HG03571 (cell line): ENCODE measurements at regions not wholly inside any gene's neighbourhood (a gene's known extent, or its start where the extent isn't known, plus 50 kb on each side); places are given as distances from the start of the nearest gene placed in this dataset.
"Not testable (repeated sequence)": the region's sequence is repeated elsewhere in the genome, so short reads cannot be mapped to it uniquely, and the experiment has no call there.

Experiments
- ATAC-seq: cut with Tn5 transposase; IDR thresholded peaks from one replicate; pipeline ENCODE4 v1.9.1; 2021; ENCODE audit not compliant: unreplicated experiment

DNA sequence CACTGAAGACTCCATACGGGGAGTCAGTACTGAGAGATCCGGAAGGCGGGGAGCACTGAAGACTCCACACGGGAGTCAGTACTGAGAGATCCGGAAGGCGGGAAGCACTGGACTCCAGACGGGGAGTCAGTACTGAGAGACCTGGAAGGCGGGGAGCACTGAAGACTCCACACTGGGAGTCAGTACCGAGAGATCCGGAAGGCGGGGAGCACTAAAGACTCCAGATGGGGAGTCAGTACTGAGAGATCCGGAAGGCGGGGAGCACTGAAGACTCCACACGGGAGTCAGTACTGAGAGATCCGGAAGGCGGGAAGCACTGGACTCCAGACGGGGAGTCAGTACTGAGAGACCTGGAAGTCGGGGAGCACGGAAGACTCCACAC, 77.2 kb downstream of the DLL1 start:
- not testable (repeated sequence) for ATAC-seq

DNA sequence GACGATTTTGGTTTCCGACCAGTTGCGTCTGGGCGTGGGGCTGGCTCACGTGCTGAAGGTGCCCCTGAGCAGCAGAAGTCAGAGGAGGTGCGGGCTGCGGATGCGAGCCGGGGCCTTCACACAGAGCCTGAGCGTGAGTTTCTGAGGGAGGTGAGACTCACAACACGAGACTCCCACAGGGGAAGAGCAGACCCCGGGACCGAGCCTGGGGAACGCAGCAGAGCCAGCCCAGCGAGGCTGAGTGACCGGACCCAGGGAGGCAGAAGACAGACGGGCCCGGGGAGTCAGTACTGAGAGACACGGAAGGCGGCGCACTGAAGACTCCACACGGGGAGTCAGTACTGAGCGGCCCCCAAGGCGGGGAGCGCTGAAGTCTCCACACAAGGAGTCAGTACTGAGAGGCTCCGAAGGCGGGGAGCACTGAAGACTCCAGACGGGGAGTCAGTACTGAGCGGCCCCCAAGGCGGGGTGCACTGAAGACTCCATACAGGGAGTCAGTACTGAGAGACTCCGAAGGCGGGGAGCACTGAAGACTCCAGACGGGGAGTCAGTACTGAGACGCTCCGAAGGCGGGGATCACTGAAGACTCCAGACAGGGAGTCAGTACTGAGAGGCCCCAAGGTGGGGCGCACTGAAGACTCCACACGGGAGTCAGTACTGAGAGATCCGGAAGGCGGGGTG, 77.8 kb downstream of the DLL1 start:
- ATAC-seq: no peak

DNA sequence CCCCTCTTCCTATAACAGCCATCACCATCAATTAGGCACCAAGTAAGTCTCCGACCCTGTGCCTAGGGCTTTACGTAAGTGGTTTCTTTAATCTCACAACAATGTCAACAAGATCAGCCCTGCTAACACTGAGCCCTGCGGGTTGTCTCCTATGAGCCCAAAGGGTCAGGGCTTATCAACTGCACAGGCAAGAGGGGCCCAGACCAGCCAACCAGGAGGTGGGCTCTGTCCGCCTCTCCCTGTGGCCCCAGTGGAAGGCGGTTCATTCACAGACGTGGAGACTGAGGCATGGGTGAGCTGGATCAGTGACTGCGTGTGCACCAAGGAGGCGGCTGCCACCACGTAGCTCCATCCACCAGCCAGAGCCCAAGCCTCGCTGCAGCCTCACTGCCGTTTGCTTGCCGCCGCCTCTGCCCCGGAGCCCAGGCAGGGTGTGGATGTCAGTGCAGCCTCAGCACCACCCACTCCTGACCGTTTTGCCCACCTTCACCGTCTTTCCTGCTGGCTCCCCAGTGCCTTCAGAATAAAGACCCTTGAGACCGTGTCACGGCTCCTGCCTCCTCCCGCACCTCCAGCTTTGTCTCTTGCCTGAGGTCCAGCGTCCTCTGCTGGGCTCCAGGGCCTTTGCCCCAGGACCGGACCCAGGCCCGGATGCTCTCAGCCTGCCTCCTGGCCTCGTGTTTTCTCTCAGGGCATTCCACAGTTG, 78.7 kb downstream of the DLL1 start:
- ATAC-seq: no peak

DNA sequence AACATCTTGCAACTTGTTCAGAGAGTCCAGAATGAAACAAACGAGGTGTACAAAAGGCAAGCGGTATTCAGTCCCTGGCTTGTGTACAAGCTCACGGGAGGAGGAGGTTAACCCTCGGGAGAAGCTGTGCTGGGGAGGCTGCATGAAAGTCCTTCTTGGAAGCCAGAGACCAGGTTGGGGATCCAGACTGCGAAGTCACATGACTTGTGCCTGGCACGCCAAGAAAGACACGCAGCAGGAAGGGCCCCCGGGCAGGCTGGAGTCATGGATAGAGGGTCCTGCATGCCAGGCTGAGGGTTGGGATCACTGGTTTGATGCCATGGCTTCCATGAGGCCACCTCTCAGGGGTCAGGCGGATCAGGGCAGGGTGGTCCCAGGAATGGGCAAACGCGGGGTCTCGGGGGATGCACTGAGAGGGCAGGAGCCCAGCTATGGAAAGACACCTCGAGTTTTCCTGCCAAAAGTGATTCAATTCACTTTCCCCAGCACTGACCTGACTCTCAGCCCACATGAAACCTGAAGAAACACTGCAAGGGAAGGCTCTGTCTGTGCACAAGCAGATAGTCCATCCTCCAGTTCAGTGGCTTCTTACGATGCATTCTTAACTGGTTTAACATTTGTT, 79.4 kb downstream of the DLL1 start:
- ATAC-seq: no peak

DNA sequence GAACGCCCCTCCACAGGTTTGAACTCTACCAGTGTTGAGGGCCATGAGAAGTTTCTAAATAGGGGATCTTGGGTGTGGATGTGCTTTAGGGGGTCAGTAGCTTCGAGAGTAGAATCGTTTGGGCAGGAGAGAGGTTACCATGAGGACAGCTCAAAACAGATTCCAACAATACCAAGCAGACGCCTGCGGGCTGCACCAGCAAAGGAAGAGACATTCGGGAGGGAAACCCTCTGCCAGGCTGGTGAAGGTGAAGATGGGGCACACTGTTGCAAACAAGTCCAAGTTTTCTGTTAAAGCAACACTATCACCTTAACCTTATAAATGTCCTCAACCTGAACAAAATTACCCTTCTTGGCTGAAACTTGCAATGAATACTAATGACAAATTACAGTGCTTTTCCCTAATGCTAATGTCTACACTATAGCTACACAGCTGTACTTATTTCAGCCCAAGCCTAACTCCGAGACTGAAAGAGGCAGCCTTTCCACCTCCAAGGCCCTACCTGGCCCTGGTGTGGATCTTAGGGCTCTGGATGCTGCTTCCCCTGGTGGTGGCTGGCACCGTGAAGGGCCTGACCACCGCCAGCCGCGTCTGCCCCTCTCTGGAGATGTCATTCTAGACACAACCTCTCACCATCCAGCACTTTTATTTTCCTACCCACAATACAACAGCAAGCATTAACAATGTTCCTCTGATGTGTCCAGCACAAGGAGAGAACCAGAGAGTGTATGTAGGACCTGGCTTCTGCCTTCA, 80.1 kb downstream of the DLL1 start:
- no peak for ATAC-seq

DNA sequence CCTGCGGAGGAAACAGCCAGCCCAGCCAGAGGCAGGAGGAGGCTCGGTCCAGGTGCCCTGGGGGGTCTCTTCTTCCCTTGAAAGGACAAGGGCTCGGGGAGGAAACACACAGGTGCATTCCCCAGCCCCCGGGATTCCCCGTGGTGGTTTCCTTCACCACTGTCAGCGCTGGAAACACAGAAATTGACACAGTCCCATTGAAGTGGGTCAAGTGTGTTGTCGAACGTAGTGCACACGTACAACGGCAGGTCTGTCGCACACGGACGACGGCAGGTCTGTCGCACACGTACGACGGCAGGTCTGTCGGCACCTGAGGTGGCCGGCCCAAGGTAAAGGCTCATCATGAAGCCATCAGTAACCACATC, 80.9 kb downstream of the DLL1 start:
- no peak for ATAC-seq

DNA sequence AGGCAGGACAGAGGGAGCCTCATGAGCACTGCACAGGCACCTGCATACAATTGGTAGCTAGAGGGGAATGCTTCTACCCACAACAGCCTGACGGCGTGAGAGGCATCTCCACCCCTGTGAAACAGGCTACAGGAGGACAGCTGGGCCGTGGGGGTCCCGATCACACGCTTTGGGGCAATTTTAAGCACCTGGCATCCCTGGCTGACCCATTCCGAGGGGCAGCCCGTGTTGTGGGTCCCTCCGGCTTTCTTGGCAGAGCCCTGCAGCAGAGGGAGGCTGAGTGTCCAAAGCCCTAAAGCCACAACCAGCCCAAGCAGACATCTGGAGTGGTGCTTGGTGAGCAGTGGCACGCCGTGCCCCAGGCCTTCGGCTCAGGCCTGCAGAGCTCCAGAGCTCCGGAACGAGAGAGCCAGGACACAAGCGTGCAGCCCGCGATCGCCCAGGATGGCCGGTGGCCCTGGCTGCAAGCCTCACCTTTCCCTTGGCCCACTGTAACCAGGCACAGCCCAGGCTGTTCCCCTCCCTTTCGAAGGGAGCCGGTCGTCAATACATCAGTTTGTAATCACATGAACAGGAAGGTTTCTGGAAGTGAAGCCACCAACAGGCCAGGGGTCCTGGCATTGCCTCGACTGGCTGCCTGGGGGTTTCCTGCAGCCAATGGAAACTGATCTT, 81.4 kb downstream of the DLL1 start:
- ATAC-seq: no peak

DNA sequence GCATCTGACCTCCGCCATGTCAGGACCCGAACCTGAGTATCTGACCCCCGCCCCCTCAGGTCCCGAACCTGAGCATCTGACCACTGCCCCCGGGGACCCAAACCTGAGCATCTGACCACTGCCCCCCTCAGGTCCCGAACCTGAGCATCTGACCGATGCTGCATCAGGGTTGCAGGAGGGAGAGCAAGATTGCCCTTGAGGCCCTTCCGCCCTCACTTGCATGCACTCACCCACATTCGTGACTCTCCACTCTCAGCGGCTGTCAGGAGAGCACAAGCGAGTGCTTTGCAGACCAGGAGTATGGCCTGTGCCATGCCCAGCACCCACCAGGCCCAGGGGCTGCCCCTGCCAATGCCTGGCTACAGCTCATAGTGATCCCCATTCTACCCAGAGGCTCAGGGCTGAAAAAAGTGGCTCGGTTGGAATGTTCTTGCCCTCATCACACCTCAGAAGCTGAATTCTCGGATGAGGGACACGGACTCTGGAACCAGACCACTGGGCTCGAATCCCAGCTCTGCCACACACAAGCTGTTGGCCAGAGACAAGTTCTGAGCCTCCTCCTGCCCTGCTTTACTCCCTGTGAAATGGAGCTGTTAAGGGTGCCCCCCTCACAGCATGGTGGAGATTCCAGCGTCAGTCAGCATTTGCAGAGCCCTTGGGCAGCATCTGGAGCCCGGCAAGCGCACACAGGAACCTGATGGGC, 82.1 kb downstream of the DLL1 start:
- ATAC-seq: no peak

DNA sequence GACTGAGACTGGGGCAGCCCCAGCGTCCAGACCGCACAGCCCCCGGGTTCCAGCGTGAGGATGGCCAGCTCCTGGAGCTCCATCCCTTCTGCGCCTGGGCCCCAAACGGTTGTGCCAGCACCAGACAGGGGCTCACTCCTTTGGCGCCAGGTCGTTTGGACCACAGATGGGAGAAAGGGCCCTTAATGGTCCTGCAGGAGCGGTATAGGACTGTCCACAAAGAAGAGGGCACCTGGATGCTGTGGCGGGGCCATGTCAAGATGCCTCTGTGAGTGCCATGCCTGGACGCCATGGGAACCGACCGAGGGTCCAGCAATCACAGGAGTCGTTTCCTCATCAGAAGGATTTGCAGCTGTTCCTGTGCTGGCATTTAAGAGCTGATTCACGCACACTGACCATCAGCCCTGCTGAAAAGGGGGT, 82.7 kb downstream of the DLL1 start:
- ATAC-seq: no peak

DNA sequence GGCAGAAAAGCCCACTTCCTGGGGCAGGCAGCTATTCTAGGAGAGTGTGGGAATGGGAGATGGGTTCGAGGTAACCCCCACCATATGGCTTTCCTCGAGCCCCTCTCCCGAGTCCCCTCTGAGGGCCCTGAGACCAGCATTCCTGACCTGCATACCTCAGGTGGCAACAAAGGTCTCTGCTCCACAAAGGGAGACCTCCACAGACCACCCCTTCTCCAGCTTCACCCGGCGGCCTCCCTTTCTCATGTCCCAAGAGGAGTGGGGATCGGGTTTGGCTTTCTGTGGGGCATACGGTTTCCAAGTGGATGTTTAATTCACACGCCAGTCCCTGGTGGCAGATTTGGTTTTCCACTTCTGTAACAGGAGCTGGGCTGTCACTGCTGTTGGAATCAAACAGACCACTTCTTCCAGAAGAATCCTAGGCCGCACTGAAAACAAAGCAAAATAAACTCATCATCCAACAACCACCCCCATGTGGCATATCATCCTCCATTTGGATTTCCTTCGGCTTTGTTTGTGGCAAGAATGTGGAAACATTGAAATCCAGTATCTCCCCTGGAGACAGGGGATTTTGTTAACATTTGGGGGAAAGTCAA, 83.2 kb downstream of the DLL1 start:
- ATAC-seq: no peak

DNA sequence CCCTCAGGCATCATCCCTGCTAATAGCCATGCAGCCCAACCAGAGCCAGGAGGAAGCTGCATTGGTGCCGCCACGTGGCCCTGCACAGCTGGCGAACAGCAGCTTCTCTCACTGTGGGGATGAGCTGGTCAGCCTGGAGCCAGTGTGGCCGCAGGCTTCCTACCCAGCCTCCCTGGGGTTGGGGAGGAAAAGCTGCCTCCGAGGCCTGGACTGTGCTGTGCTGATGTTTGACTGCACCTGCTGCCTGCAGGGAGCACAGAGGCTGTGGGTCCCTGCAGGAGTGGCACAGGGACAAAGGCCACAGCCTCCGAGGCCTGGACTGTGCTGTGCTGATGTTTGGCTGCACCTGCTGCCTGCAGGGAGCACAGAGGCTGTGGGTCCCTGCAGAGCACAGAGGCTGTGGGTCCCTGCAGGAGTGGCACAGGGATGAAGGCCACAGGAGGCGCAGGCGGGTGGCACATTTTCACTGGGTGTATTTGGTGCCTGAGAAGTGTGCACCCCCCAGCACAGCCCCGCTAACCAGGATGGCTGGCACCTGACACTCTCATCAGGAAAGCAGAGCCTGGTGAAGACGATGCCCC, 83.9 kb downstream of the DLL1 start:
- ATAC-seq: no peak

DNA sequence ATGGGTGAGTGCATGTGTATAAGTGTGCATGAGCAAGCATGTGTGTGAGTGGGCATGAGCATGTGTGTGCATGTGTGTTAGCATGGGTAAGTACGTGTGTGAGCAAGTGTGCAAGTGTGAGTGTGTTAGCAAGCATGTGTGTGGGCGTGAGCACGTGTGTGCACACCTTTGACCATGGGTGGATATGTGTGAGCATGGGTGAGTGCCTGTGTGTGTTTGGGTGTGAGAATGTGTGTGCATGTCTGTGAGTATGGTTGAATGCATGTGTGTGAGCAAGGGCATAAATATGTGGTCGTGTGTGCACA, 84.6 kb downstream of the DLL1 start:
- ATAC-seq: no peak

DNA sequence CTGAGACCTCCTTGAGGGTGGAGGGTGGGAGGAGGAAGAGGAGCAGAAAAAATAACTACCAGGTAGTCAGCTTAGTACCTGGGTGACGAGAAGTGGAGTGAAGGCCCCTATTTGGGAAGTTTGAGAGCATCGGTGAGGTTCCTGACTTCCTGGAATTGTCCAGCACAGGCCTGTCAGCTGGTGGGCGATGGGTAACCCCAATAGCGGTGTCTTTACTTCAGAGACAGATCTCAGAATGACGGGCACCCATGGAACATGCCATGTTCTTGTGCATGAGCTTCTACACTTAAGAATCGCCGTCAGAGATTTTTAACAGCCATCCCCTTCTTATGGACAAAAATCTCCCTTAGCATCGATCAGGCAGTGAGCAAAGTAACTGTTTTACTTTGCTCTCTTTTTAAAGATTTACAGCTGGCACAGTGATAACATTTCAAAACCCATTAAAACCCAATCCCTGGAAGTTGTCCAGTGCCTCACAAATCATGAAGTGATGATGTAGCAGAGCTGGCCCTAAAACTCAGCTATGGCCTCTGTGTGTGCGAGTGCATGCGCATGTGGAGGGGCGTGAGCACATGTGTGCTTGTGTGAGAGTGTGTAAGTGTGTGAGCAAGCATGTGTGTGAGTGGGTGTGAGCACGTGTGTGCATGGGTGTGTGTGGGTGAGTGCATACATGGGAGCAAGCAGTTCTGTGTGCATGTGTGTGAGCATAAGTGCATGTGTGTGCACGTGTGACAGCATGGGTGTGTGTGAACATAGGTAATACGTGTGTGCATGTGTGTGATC, 85.2 kb downstream of the DLL1 start:
- ATAC-seq: no peak

DNA sequence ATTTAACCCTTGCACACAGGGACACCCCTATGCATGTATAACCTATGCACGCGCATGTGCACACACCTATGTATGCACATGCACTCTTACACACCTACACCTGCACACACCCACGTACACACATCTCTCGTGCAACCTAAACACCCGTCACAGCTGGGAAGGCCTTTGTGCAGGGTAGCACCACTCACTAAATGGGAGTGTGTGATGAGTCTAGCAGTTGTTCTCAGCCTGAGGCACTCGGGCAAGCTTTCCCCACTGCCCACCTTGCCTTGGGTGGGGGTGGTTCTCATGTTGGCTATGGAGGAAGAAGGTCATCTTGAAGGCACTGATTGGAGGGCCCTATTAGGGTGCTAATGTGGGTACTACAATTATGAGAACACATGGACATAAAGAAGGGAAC, 85.8 kb downstream of the DLL1 start:
- ATAC-seq: no peak

DNA sequence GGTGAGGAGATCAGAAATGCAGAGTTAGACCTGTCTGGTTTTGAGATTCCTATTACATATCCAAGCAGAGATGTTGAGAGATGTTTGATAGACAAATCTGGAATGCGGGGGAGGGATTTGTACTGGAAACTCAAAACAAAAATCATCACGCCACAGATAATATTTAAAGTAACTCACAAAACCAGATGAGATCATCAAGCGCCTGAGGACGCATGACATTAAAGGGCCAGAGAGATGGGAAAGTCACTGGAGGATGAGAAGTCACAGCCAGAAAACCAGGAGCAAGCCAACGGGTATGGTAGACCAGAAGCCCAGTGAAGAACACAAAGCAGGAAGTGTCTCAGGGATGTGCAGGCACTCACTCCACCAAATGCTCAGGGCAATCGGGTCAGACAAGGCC, 87.7 kb downstream of the DLL1 start:
- no peak for ATAC-seq

DNA sequence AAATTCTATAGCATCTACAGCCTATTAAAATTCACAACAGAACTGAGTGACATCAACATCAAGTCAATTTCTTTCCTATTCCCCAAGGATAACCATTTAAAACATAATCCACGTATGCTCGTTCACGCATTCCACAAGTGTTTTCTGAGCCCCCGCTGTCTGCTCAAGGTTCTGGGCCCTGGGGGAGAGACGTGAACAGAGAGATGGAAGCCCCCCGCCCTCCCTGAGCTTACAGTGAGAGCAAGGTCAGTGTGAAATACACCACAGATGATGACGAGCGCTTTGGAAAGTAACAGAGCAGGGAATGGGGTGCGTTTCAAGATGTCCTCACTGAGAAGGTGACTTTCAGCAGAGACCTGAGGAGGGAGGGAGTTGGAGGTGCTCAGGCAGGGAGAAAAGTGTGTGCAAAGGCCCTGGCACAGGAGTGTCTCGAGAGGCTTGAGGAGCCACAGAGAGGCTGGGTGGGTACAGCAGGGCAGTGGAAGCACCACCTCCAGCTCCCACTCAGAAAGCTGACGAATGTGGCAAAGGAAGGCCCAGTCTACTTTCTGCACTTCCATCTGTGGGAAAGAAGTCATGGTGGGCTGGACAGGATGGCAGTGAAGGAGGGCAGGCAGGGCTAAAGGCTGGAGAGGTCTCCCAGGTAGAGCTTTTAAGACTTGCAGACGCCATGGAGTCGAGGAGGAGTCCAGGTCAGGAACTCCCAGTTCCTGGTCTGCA, 88.3 kb downstream of the DLL1 start:
- ATAC-seq: no peak

DNA sequence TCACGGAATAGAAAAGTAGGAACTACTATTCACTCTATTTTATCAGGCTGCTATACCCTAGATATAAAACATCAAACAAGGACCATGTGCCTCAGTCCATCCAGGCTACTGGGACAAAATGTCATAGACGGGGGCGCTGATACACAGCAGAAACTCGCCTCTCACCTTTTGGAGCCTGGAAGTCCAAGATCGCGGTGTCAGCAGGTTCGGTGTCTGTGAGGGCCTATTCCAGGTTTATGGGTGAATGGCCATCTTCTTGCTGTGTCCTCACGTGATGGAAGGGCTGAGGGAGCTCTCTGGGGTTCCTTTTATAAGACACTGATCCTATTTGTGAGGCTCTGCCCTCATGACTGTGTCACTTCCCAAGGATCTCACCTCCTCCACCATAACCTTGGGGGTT, 89.5 kb downstream of the DLL1 start:
- no peak for ATAC-seq

DNA sequence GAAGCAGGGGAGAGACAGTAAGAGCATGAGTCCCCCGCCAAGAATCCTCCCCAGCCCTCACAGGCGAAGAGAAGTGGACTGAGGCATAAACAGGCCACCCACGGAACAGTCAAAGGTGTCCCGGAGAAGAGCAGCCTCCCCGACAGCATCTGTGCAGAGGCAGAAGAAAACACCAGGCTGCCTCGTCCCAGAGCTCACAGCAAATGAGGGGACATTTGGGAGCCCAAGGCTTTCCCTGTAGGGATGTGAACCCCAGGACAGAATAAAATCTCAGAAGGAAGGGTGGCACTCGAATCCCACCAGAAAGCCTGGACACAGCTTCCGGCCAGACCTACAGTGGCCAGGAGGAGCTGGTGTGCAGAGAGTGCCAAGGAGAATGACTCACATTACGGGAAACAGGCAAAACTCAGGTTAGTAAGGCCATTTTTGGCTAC, 90.4 kb downstream of the DLL1 start:
- no peak for ATAC-seq

DNA sequence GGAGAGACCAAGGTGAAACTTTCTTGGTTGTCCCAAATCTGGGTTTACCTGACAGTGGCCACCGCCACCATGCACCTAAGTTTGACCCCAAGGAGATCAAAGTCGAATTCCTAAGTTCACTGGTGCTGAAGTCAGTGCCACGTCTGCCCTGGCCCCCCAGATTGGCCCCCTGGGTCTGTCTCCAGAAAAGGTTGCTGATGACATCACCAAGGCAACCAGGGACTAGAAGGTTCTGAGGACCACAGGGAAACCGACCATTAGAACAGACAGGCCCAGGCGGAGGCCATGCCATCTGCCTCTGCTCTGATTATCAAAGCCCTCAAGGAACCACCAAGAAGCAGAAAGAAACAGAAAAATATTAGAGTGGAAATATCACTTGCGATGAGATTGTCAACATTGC, 91.2 kb downstream of the DLL1 start:
- ATAC-seq: no peak
